ENCODE measurements at regions not wholly inside any gene's neighbourhood (a gene's known extent, or its start where the extent isn't known, plus 50 kb on each side); places are given as distances from the start of the nearest gene placed in this dataset.

DNA sequence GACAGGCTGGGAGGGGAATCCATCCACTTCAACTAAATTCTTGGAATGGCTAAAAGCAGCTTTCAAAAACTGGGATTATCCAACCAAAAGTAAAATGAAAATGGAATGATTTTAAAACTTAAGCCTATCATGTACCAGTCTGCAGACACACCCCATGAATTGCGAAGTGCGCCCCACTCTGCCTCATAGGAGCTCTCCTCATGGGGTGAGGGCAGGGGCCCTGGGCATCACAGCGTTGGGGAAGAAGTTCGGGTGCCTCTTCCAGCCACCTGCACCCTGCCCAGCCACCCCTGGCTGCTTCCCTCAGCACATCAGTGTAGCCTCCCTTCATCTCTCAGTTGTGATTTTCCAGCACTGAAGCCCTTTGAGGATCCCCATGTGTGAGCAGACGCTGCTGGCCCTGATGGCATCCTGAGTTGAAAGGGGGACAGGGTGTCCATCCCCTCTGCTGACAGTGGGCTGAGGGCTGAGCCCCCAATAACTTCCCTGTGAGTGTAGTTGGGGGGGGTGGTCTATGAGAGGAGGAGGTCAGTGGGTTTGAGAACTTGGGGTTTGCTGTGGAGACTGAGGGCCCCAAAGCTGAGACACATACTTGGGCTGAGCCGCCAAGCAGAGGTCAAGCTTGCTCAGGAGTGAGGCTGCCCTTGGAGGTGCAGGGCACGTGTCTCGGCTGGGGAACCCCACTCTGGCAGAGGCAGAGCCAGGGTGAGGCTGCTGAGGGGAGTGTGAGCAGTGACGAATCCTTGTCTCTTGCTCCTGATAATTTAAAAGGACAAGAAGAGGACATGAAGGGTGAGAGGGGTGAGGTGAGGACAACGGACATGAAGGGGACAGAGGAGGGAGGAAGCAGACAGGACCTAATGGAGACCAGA, 542.1 kb downstream of the TCERG1L start:
- no peak for TF ChIP-seq EZH2 (IDR thresholded peaks at IDR 0.05; ENCODE audit: borderline replicate concordance, low read depth, low read length, poor library complexity, severe bottlenecking)
- TF ChIP-seq, protein P1, sequence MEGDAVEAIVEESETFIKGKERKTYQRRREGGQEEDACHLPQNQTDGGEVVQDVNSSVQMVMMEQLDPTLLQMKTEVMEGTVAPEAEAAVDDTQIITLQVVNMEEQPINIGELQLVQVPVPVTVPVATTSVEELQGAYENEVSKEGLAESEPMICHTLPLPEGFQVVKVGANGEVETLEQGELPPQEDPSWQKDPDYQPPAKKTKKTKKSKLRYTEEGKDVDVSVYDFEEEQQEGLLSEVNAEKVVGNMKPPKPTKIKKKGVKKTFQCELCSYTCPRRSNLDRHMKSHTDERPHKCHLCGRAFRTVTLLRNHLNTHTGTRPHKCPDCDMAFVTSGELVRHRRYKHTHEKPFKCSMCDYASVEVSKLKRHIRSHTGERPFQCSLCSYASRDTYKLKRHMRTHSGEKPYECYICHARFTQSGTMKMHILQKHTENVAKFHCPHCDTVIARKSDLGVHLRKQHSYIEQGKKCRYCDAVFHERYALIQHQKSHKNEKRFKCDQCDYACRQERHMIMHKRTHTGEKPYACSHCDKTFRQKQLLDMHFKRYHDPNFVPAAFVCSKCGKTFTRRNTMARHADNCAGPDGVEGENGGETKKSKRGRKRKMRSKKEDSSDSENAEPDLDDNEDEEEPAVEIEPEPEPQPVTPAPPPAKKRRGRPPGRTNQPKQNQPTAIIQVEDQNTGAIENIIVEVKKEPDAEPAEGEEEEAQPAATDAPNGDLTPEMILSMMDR (conservative IDR thresholded peaks at IDR 0.05; ENCODE audit: low read depth, low read length) = no peak
- Histone ChIP-seq H3K36me3 (ENCODE audit: insufficient read depth, low read length, poor library complexity, severe bottlenecking) (no peaks in the 10 kb centered on the region), H3K4me1 (ENCODE audit: insufficient read depth, low read length, poor library complexity, severe bottlenecking) (no peaks in the 10 kb centered on the region), H3K27ac (ENCODE audit: low read depth, low read length, poor library complexity, severe bottlenecking) (no peak overlapping the region), H3K4me3 (ENCODE audit: low read depth, low read length, poor library complexity, severe bottlenecking) (no peak overlapping the region), H3K9me3 (ENCODE audit: low read depth, low read length, poor library complexity, severe bottlenecking) (no peaks in the 10 kb centered on the region), H3K27me3 (replicated peaks; ENCODE audit: insufficient read depth, low read depth, low read length, poor library complexity) (no peaks in the 10 kb centered on the region)
- DNase-seq (ENCODE audit: low spot score) = no peak
- no TSS peak for BruUV-seq (replicated peaks)
- ChIA-PET CTCF (no interaction called here), POLR2A (ENCODE audit: low non-redundant PET) (no interaction called here)
- intact Hi-C loops (cut with micrococcal nuclease; ENCODE audit: unreplicated experiment) = no loop called here

DNA sequence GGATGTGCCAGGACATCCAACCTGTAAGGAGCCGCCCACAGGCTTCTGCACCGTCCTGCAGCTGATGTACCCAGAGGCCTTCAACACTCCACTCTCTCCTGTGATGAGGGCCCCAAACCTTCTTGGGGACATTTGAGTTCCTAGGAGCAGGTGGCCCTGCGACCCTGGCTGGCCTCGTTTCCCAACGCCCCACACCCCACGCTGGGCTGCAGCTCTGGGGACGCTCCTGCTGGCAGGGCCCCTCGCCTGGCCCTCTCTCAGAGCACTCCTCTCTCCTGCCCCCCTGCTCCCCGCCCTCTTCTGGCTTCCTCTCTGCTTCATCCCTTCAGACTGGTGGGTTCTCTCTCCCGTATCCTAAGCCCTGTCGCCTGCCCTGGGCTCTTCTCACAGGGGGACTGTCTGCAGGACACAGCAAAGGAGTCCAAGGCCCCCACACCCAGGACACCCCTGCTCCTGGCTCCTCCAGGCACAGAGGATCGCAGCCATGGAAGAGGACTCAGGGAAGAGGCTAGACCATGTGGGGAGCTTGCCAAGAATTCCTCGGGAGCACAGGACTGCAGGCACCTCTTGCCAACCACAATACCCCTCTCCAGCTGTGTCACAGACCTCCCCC, 541.4 kb downstream of the TCERG1L start:
- TF ChIP-seq EZH2 (IDR thresholded peaks at IDR 0.05; ENCODE audit: borderline replicate concordance, low read depth, low read length, poor library complexity, severe bottlenecking) = no peak
- TF ChIP-seq, protein P1 (conservative IDR thresholded peaks at IDR 0.05; ENCODE audit: low read depth, low read length) = no peak
- no peak for DNase-seq (ENCODE audit: low spot score)
- intact Hi-C loops (cut with micrococcal nuclease; ENCODE audit: unreplicated experiment) = no loop called here
- CTCF ChIA-PET = no interaction called here
- Histone ChIP-seq H3K9me3 (ENCODE audit: low read depth, low read length, poor library complexity, severe bottlenecking) (no peaks in the 10 kb centered on the region), H3K27me3 (replicated peaks; ENCODE audit: insufficient read depth, low read depth, low read length, poor library complexity) (no peaks in the 10 kb centered on the region), H3K27ac (ENCODE audit: low read depth, low read length, poor library complexity, severe bottlenecking) (no peak overlapping the region), H3K4me1 (ENCODE audit: insufficient read depth, low read length, poor library complexity, severe bottlenecking) (no peaks in the 10 kb centered on the region), H3K36me3 (ENCODE audit: insufficient read depth, low read length, poor library complexity, severe bottlenecking) (no peaks in the 10 kb centered on the region), H3K4me3 (ENCODE audit: low read depth, low read length, poor library complexity, severe bottlenecking) (no peak overlapping the region)
- POLR2A ChIA-PET (ENCODE audit: low non-redundant PET) = no interaction called here
- BruUV-seq (replicated peaks) = no TSS peak

DNA sequence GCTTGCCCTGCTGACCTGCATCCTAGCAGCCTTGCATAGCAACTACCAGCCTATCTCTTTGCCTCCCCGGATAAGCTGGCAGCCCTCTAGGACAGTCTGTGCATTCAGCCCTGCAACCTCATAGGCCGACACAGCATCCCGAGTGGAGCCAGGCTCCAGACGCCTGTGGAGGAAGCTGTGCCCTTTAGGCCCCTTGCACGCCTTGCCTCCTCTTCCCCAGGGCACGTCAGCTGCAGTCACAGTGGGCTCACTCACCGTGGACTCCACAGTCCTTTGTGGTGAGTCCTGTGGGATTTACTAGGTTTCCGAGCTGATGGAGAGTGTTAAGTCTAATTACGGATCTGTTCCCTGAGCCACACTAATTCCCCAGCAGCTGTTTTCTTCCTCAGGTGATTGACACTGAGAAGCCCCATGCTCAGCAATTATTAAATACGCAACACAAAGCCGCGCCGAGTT, 540.0 kb downstream of the TCERG1L start:
- POLR2A ChIA-PET (ENCODE audit: low non-redundant PET) = no interaction called here

More for the DNA sequence above, 540.0 kb downstream of the TCERG1L start:
- no peak for TF ChIP-seq EZH2 (IDR thresholded peaks at IDR 0.05; ENCODE audit: borderline replicate concordance, low read depth, low read length, poor library complexity, severe bottlenecking)
- TF ChIP-seq, protein P1 (conservative IDR thresholded peaks at IDR 0.05; ENCODE audit: low read depth, low read length) = no peak
- Histone ChIP-seq H3K36me3 (ENCODE audit: insufficient read depth, low read length, poor library complexity, severe bottlenecking) (no peaks in the 10 kb centered on the region), H3K27ac (ENCODE audit: low read depth, low read length, poor library complexity, severe bottlenecking) (no peak overlapping the region), H3K9me3 (ENCODE audit: low read depth, low read length, poor library complexity, severe bottlenecking) (no peaks in the 10 kb centered on the region), H3K27me3 (replicated peaks; ENCODE audit: insufficient read depth, low read depth, low read length, poor library complexity) (no peaks in the 10 kb centered on the region), H3K4me3 (ENCODE audit: low read depth, low read length, poor library complexity, severe bottlenecking) (no peak overlapping the region), H3K4me1 (ENCODE audit: insufficient read depth, low read length, poor library complexity, severe bottlenecking) (no peaks in the 10 kb centered on the region)
- DNase-seq (ENCODE audit: low spot score) = no peak
- intact Hi-C loops (cut with micrococcal nuclease; ENCODE audit: unreplicated experiment) = no loop called here
- CTCF ChIA-PET = no interaction called here
- BruUV-seq (replicated peaks) = no TSS peak

Data from A673 (cell line).